ENCODE measurements at regions not wholly inside any gene's neighbourhood (a gene's known extent, or its start where the extent isn't known, plus 50 kb on each side); places are given as distances from the start of the nearest gene placed in this dataset.

DNA sequence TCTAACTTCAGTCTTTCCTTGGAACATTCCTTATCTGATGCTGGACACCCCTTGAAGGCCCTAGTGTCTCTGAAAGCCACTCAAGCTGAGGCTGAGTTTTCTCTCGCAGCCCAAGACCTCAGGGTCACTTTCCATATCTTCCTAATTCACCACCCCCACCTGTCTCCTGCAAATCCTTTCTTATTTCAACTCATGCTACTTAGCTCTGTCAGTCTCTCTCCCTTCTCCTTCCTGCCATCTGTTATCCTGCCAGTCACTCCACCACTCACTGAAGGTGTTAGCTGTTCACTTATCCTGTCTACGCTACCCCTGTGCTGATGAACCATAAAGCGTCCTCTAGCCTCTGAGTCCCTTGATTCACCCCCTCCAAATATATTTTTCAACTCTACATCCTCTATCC is 143.9 kb upstream of the SHISA6 start:
- TF ChIP-seq CTCF (IDR thresholded peaks at IDR 0.05; ENCODE audit: insufficient read depth, low read depth, low read length) (no peak), EZH2 (IDR thresholded peaks at IDR 0.05; ENCODE audit: insufficient read depth, low read length) (no peak)
